RPMI8226 (cell line): ENCODE measurements at regions not wholly inside any gene's neighbourhood (a gene's known extent, or its start where the extent isn't known, plus 50 kb on each side); places are given as distances from the start of the nearest gene placed in this dataset.
A peak's percentile ranks its signal among the peaks of the same experiment; 100 is the strongest.
"Not testable (repeated sequence)": the region's sequence is repeated elsewhere in the genome, so short reads cannot be mapped to it uniquely, and the experiment has no call there.

Experiments
- DNase-seq: peaks from one replicate; pipeline ENCODE4 v3.0.0-alpha.2; 2015

DNA sequence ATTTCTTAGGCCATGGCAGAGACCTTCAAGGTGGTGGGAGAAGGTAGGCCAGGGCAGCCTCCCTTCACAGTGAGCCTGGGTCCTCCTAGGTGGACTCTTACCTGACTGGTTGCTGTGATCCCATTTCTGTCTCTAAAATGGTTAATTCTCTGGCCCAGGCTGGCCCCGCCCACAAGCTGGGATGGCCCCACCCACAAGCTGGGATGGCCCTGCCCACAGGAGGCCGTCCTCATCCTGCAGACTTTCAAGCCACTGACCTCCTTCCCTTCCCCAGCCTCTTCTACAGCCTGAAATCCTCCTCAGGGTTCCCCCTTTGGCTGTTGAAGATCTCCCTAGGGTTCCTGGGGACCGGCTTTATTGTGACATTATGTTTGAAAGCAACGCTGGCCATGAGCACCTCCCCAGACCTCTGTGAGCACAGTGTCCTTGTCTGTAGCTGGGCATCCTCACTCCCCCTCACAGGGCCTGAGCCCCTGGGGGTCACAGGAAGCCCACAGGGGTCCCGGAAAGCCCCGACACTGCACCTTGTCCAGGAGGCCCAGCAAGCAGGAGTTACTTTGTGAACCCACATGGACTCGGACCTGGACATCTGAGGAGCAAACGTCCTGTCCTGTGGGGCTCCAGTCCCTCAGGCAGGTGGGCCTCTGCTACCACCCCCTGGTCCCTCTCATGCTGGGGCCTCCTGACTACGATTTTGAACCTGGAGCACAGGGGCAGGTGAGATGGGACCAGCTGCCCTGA, 621.7 kb downstream of the MATN1 start:
- no peak for DNase-seq

DNA sequence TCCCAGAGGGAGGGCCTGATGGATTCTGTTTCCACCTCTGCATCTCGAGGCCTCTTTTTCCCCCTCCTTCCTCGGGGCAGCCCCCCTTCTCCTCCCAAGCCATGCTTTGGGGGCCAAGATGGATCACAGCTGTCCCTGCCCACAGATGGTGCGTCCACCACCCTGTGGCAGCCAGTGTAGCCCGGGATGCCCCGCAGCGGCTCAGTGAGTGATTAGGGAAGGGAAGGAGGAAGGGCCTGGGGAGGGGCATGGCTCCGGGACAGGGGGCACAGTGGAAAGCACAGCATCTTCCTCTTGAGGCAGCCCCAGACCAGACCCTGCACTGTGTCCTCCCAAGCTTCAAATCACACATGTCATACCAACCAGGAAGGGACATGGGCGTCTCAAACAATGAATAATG, 622.4 kb downstream of the MATN1 start:
- no peak for DNase-seq

DNA sequence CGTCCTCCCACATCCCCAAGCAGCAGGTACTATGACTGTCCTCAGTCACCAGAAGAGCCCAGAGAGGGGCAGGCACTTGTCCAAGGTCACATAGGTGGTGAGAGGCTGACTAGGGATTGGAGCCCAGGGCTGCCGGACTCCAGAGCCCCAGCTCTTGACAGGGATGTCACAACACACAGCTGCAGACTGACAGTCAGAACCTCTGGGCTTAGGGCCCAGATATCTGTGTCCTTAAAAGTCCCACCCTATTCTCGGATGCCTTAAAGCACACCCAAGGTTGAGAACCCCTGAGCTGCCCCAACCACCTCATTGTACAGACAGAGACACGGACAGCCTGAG, 622.9 kb downstream of the MATN1 start:
- no peak for DNase-seq

DNA sequence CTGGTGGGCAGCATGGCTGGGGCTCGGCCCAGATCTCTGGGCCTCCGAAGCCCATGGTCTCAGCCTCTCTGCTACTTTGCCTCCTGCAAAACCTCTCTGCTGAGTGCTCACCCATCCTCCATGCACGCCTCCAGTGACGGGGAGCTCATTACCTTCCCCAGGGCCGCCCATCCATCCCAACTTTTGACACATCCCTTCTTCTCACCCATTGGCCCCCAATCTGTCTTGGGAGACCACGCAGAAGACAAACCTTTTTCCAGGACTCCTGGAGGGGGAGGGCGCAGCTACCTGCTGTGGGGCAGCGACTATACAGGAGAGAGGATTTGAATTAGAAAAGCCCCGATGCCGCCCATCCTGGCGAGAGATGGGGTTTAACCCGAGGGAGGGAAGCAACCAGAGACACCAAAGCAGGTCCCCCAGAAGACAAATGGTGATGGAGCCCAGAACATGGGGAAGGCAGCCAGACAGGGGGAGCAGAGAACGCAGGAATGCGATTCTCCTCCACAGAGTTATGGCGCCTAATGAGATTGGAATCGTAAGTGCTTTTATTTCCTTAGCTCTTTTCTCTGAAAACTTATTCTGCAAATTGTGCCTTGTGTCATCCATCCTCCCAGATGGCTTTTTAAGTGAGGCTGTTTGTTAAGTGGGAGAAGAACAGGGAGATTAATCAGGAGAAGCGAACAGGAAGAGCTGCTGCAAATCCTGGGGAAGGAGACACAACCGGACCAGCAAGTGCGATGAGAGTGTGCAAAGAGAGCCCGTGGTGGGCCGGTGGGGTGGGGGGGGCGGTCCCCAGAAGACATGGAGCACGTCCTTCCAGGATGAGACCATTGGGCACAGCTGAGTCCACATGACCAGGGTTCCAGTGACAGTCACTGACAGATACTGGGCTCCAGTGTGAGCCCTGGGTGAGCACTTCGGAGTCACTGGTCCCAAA, 623.5 kb downstream of the MATN1 start:
- DNase-seq, result no peak

DNA sequence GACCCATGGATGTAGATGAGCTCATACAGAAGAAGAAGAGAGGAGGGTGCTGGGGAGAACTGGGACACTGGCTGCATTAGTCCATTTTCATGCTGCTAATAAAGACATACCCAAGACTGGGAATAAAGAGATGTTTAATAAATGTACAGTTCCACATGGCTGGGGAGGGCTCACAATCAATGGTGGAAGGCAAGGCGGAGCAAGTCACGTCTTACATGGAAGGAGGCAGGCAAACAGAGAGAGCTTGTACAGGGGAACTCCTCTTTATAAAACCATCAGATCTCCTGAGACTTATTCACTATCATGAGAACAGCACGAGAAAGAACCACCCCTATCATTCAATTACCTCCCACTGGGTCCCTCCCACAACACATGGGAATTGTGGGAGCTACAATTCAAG, 625.5 kb downstream of the MATN1 start:
- DNase-seq, result not testable (repeated sequence)

DNA sequence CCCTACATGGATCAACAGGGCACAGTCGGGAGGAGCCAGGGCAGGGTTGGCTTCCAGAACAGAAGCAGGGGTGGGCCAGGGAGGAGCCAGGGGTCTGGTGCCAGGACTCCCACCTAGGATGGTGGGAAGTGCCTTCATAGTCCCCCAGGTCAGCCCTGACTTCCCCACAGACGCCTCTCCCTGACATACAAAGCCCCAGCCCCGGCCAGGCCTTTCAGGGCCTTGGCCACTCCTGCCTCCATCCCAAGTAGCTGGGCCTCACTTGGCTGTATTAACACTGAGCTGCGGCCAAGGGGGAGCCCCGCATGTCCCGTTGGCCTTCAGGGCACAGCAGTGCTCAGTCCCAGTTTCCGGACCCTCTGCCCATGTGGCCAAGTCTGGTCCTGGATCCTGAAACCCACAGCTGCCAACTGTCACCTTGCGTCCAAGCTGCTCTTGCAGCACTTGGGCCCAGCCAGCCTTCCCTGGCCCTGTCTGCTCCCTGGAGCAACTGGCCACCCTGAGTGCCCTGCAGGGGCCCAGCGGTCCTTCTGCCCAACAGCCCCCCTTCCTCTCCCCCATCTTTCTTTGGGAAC, 627.8 kb downstream of the MATN1 start:
- no peak for DNase-seq

DNA sequence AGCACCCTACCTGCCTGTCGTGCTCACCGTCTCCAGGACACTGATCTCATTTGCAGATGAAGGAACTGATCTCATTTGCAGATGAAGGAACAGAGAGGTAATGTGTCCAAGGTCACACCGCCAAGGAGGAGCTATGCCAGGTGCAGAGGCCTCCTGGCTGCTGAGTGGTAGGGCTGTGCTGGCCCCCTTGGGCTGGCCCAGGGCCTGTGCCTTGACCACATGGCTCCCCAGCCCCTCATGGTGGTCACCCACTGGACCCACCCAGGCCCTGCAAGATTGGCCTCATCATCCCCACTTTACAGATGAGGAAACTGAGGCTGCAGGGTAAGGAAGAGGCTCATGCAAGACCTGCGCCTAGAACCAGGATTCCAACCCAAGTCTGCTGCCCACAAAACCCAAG, 628.3 kb downstream of the MATN1 start:
- no peak for DNase-seq

DNA sequence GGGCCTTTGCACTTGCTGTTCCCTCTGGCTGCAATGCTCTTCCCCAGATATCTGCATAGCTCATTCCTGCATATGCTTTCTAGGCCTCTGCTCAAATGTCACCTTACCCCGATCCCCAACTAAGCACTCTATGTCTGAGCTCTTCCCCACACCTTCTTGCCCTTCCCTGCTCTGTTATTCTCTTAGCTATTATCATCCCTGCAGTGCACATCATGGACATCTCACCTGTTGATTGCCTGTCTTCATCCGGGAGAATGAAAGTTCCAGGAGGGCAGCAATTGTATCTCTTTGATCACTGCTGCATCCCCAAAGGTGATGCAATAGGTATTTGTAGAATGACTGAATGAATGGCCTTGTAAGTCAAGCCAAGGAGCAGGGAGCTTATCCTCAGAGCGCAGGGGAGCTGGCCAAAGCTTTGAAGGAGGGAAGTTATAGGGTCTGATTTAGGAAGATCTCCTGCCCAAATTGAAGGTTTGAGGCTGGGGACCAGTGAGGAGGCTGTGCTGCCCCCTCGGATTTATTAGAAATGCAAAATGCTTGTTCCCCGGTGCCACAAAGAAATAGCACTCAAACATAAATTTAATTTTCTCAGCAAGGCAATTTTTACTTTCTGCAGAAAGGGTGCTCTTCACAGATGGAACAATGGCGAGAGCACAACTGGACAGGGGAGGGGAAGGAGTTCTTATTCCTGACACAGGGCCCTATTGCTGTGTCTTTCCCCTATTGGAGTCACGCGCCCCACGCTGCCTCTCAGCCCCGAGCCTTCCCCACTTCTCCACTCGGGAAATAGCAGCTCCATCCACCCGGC, 631.1 kb downstream of the MATN1 start:
- no peak for DNase-seq

DNA sequence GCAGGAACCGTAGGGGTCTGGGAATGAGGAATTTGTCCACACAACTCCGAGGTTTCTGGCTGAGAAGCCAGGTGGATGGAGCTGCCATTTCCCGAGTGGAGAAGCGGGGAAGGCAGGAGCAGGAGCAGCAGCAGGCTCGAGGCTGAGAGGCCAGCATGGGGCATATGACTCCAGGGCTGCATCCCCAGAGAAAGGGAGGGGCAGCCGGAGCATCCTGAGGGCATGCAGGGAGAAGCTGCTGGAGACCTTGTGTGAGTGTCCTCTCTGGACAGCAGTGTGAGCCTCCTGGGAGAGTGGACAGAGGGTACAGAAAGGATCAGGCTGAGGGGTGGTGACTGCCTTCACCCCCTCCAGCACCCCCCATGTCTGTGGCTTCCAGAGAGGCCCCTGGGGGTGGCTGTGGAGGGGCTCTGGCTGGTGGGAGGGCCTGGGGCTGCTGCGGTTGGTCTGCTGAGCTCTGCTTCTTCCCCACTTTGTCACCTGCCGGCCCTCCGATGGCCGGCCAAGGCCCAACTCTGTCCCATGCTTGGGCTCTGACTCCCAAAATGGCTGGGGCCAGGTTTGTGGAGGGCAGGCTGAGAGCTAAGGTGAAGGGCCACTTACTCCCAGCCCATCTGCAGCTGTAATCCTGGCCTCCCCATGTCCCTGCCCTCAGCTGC, 633.1 kb downstream of the MATN1 start:
- DNase-seq, result no peak

DNA sequence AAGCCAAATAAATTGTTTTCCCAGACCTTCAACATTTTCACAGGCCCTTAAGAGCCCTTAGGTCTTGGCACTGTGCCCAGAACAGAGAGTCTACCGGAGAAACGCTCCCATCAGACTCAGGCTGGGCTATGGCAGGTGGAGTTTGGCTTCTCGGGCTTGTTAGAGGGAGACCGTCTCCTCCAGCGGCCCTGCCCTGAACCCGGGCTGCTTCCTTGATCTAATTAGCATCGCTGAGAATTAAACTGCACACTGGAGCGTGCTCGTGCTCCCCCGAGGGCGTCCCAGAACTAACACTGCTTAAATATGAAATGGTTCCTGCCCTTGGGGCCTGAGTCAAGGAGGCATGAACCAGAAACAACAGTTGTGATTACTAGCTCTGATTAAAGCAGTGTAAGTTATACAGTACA, 634.4 kb downstream of the MATN1 start:
- DNase-seq, result peak; percentile 68

DNA sequence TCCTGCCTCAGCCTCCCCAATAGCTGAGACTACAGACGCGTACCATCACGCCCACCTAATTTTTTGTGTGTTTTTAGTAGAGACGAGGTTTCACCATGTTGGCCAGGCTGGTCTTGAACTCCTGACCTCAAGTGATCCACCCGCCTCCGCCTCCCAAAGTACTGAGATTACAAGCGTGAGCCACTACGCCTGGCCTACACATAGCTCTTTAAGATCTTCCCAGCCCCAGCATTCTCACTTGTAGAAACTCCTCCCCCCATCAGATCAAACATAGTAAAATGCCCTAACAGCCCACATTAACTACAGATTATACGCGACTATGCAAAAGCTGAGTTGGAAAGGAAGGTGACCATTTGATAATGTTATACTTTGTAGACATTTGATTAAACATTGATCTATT, 634.8 kb downstream of the MATN1 start:
- no peak for DNase-seq

DNA sequence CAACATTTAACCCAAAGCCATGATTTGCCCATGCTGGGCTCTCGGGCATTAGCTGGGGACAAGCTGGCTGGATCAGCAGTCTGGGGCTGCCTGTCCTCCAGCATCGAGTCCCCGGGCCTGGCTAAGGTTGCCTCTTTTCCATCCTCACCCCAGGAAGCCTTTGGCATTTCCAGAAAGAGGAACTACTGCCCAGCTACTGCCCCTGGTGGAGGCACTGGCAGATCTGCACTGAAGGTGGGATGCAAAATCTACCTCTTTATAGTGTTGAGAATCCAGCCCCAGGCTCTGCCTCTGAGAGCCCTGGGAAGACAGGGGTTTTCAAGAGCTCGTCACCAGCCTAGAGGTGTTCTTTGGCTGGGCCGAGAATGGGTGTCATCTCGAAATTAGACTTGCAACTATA, 635.9 kb downstream of the MATN1 start:
- DNase-seq, result peak; percentile 28

DNA sequence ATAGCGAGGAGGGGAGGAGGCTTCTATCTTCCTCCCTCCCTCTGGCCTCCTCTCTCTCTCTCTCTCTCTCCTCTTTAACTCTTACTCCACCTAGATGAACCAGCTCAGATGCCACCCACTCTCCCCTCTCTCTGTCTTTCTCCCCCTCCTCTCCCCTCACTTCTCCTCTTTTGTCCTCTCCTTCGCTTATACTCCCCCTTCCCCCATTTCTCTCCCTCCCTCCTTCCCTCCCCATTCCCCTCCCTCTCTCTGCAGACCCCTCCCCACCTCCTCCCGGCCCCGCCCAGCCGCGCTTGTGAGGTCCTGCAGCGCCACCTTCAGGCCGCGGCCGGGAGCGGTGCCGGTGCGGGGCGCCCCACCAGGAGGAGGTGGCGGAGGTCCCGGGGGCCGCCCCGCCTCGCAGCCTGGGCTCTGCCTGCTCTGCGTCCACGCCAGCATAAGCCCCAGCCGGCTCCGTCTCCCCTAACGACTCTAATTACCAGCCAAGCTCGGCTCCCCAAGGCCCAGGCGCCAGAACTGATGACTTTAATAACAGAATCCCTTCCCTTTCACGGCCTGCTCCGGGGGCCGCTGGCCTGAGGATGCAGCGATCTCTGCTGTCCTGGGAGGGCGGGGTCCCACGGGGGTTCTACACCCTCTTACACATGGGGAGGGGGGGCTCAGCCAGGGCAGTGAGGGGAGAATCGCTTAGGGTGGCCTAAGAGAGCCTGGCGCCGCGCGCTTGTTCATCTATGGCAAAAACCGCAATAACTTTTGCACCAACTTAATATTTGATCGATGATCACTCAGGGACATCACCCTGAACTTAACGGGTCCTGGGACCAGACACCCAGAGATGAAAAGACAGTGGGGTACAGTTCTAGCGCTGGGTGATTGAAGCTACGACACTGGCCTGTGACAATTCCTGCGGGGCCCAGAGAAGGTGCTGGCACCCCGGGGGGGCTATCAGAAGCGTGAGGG, 637.3 kb downstream of the MATN1 start:
- peak; percentile 60 for DNase-seq

DNA sequence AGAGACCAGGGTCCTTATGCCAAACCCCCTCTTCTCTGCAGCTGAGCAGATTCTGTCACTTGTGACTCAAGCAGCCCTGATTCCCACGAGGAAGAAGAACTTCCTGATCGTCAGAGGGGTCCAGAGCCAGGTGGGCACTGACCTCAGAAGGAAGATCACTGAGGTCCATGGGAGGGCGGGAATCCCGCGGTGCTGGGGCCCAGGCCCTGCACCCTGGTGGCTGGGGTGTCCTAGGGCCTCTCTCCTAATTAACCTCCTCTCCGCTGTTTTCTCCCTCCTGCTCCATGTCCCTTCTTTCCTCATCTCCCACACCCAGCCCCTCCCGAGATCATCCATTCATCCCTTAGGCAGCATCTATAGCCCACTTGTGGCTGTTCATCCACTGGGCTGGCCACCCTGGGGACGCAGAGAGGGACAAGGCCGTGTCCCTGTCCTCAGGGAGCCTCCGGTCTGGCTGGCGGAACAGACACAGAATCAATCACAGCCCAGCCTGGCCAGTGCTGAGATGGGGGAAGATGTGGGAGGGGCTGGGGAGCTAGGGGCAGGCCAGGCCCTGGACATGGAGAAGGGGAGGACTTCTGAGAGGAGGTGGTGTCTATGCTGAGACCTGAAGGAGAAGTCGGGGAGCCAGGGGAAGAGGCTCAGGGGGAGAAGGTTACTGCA, 638.3 kb downstream of the MATN1 start:
- DNase-seq, result no peak

DNA sequence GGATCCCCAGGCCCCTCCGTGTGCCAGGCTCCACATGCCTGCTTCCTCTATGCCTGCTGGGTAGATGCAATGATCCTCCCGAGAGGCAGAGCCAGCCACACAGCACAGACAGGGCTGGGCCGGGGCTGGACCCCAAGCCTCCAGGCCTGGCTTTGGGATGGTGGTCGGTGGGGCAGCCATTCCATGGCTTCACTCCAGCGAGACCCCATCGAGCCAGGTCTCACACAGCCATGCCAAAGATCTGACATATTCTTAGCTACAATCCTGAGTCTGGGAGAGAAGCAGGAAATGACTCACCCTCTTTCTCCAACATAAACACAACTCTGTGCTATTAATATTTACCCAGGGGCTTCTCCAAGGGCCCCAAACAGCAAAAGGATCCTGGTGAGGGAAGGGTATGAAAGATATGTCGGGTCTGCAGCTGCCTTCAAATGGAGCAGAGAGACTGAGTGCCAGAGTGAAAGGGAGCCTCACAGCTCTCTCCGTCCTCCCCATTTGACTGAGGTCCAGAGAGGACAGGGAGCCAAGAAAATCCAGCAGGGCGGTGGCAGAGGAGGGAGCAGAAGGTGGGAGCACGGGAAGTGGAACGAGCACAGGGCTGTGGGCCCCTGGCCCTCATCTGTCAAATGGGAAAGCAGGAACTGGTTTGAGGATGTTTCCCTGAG, 639.5 kb downstream of the MATN1 start:
- no peak for DNase-seq

DNA sequence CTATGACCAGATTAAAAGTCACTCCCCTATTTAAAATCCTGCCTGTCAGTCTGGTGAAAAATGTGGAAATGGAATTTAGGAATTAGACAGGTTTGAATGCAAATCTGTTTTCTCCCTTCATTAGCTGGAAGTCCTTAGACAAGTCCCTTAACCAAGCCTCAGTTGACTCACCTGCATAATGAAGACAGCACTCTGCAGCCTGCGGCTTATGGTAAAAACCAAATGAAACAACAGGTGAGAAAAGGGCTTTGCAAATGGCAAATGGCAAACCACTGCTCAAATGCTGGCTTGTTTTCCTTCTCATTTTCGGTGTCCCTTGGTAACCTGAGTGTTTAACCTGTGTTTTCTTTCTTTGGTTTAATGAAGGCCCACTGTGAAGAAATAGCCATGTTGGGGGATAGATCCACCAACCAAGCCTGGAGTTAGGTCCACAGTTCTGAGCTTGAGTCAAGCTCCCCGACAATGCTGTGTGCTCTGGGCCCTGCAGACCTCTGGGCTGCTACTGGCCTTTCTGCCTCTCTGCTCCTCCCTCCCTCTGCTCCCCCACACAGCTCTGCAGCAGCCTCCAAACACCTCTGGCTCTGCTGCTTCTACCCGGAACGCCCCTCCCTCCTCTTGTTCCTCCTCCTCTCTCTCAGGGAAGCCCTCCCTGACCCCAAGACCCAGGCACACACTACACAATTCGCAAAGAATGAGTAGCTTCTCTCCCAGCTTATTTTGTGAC, 641.8 kb downstream of the MATN1 start:
- no peak for DNase-seq

DNA sequence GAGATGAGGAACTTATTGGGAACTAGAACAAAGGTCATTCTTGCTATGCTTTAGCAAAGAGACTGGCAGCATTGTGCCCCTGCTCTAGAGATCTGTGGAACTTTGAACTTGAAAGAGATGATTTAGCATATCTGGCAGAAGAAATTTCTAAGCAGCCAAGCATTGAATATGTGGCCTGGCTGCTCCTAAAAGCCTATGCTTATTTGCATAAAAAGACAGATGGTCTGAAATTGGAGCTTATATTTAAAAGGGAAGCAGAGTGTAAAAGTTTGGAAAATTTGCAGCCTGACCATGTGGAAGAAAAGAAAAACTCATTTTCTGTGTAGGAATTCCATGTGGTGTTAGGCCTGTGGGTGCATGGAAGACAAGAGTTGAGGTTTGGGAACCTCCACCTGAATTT, 647.5 kb downstream of the MATN1 start:
- DNase-seq, result not testable (repeated sequence)

DNA sequence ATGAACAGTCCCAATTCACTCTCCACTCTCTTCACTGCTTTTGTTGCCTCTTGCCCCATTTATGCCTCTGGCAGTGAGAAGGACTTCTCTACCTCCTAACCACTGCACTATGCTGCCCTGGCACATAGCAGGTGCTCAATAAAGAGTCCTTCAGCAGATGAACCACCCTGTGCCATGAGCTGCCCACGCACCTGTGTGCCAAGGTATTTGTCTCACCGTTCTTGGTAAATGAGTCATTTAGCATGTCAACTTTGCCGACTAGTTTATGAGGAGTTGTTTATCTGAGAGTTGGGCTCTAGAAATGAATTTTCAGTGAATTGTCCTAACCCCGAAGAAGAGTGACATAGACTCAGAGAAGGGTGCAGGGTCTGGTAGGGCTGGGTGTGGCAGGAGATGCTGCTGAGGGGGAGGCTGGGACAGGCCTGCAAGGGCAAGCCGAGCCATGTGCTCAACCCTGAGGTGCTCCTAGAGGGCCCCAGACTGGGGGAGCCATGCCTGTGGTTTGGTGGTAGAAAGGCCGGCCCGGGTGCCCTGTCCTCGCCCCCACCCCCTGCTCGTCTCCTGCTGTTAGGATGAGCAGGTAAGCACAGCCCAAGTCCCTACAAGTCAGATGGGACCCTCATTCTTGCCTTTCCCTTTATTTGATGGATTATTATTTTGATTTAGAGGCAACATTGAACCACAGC, 654.5 kb downstream of the MATN1 start:
- DNase-seq, result no peak

DNA sequence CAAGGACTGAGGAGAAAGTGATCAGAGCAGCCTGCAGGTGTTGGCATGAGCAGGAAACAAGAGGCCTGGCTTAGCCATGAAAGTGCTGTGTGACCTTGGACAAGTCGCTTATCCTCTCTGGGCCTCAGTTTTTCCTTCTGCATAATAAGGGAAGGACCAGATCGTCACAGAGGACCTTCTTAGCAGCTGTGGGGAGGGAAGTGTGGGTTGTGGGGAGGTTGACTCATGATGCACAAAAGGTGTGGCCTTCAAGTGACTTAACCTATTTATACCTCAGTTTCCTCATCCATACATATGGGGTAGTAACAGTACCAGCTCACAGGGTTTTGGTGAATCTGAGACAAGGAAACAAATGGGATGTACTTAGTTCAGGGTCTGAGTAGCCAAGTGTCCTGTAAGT, 658.8 kb downstream of the MATN1 start:
- no peak for DNase-seq
